ENCODE measurements at regions not wholly inside any gene's neighbourhood (a gene's known extent, or its start where the extent isn't known, plus 50 kb on each side); places are given as distances from the start of the nearest gene placed in this dataset.

DNA sequence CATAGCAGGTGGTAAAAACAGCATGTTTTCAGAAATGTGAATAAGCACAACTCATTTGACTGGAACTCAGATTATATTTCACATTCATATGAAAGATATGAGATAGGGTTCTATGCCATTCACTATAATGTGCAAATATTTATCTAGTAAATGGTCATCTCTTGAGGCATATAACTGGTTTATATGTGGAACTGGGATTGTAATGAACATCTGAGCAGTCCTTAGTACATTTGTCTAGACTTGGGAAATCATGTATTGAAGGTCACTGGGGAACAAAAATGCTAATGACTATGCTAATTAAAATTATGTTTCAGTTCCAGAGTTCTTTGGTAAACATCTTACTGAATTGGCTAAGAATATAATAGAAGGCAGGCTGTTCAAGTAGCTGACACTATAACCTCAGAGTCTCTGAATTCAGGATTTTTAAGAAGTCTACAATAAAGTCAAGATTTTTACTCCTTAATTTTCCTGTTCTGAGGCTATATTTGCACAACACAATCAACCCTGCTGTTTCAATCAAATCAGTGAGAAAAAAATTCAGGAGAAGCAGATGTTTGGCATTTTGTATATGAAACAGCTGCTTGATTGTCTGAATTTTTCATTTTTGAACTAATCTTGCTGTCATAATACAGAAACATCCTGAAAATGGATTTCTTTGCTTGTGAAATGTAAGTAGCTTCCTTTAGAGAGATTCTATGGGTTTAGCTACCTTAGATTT is 244.8 kb upstream of the RGS18 start:
- no peak overlapping the region for H3K4me3 ChIP-seq (ENCODE audit: low read depth, low read length)
- TF ChIP-seq, protein P1, sequence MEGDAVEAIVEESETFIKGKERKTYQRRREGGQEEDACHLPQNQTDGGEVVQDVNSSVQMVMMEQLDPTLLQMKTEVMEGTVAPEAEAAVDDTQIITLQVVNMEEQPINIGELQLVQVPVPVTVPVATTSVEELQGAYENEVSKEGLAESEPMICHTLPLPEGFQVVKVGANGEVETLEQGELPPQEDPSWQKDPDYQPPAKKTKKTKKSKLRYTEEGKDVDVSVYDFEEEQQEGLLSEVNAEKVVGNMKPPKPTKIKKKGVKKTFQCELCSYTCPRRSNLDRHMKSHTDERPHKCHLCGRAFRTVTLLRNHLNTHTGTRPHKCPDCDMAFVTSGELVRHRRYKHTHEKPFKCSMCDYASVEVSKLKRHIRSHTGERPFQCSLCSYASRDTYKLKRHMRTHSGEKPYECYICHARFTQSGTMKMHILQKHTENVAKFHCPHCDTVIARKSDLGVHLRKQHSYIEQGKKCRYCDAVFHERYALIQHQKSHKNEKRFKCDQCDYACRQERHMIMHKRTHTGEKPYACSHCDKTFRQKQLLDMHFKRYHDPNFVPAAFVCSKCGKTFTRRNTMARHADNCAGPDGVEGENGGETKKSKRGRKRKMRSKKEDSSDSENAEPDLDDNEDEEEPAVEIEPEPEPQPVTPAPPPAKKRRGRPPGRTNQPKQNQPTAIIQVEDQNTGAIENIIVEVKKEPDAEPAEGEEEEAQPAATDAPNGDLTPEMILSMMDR (IDR thresholded peaks at IDR 0.05; ENCODE audit: insufficient read depth, low read depth, low read length), result no peak
- DNase-seq (ENCODE audit: low read depth), result no peak

DNA sequence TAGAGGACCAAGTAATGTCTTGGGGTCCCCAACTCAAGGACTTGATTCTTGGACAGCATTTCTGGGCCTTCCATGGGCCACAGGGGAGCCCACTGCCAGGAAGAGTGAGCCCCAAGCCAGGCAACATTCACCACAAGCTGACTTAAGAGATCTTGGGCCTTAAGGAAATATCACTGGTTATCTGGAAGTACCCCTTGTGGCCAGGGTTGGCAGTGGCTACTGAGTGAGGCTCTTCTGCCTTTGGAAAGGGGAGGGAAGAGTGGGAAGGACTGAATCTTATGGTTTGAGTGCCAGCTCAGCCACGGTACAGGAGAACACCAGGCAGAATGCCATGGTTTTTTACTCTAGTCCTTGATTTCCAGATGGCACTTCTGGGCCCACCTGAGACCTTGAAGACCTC is 228.9 kb upstream of the RGS18 start:
- DNase-seq (ENCODE audit: low read depth), result no peak
- TF ChIP-seq, protein P1 (IDR thresholded peaks at IDR 0.05; ENCODE audit: insufficient read depth, low read depth, low read length), result no peak
- no peak overlapping the region for H3K4me3 ChIP-seq (ENCODE audit: low read depth, low read length)

DNA sequence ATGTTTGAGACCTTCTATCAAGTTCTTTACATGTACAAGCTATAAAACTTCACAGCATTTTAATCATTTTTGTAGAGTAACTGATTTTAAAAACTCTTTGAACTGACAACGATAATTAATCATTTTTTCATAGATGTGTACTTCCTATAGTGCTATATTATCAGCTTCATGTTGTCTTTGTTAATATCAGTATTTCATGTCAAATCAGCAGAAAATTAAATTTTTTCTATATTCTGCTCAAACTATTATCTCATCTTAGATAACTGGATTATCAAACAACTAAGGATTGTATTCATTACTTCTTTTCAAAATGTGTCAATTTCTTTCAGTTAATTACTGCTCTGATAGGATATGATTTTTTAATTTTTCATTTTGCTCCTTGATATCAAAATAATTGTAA is 214.6 kb upstream of the RGS18 start:
- TF ChIP-seq, protein P1 (IDR thresholded peaks at IDR 0.05; ENCODE audit: insufficient read depth, low read depth, low read length), result no peak
- H3K4me3 ChIP-seq (ENCODE audit: low read depth, low read length), result no peak overlapping the region
- DNase-seq (ENCODE audit: low read depth), result no peak

DNA sequence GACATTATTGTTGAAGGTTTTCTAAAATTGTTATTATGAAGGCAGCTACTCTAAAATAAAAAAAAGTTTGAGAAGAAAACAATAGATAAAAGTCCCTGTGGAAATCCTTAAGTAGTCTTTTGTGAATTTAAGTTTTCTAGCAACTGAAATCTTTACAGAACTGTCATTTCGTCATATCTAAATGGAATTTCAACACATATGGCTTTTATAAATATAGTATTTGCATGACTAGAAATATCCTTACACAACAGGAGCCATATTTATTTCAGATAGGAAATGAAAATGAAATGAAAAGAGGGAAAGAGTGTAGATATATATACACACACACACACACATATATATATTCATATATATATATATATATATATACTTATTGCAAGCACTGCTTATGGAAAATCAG is 204.7 kb upstream of the RGS18 start:
- DNase-seq (ENCODE audit: low read depth), result no peak
- H3K4me3 ChIP-seq (ENCODE audit: low read depth, low read length), result no peak overlapping the region
- TF ChIP-seq, protein P1 (IDR thresholded peaks at IDR 0.05; ENCODE audit: insufficient read depth, low read depth, low read length), result no peak

DNA sequence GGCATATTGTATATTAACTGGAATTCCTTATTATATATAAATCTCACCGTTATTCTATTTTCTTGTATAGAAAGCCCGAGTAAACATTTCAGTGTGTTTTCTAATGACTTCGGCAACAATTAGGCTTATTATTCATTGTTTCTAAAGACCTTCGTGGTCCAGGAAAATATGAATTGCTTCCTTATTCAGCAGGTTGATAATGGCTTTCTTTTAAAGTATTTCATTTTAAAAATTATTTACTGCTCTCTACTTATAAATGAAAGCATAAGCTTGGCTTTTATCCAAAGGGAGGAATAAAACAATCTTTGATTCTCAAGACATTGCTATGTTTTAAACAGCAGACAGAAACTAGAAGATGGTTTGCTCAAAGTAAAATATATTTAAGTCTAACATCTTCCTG is 198.4 kb upstream of the RGS18 start:
- TF ChIP-seq, protein P1 (IDR thresholded peaks at IDR 0.05; ENCODE audit: insufficient read depth, low read depth, low read length), result no peak
- no peak overlapping the region for H3K4me3 ChIP-seq (ENCODE audit: low read depth, low read length)
- DNase-seq (ENCODE audit: low read depth), result no peak

DNA sequence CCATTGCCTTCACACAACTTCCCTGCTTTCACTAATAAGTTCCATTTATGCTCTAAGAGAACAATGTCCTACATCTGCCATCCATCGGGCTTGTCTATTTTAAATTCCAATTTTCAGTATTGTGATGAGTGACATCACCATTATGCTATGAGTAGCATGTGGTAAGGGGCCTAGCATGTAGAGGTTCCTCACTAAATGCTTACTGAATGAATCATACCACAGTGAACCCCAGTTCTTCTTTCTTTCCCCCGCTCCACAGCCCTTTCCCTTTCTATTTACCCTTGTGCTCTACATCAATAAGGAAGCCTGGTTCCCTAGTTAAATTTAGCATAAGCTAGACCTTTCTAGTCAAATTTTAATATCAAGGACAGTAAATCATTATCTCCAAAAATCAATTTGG is 195.0 kb upstream of the RGS18 start:
- no peak overlapping the region for H3K4me3 ChIP-seq (ENCODE audit: low read depth, low read length)
- TF ChIP-seq, protein P1 (IDR thresholded peaks at IDR 0.05; ENCODE audit: insufficient read depth, low read depth, low read length), result no peak
- DNase-seq (ENCODE audit: low read depth), result no peak
